NCI-H82 treated with DMSO at 0.1 percent for 48 hours (cell line): ENCODE measurements at regions not wholly inside any gene's neighbourhood (a gene's known extent, or its start where the extent isn't known, plus 50 kb on each side); places are given as distances from the start of the nearest gene placed in this dataset.

Experiments
- DNase-seq: peaks from one replicate; lab custom pipeline; 2025; ENCODE audit not compliant: unreplicated experiment; lab: John Stamatoyannopoulos, UW

DNA sequence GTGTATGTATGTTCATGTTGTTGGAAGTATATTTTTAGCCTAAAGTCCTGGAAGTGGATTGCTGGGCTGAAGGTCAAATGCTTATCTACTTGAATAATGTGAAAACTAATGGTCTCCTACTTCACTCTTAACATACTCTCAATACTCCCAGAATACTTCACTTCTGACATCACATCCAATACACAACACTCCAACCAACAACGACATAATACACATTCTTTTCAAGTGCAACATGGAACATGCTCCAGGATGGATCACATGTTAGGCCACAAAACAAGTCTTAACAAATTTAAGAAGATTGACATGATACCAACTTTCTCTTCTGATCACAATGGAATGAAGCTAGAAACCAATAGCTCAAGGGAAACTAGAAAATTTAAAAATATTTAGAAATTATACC, 126.9 kb upstream of the ADCY1 start:
- no peak for DNase-seq

- no peak for DNase-seq
Measured at GRCh38 chr7:45450571-45451204, 123.5 kb upstream of the ADCY1 start.

GRCh38 chr7:45451342-45452035, 122.7 kb upstream of the ADCY1 start:
- no peak for DNase-seq

- no peak for DNase-seq
Measured at GRCh38 chr7:45454771-45455170, 119.4 kb upstream of the ADCY1 start.

DNA sequence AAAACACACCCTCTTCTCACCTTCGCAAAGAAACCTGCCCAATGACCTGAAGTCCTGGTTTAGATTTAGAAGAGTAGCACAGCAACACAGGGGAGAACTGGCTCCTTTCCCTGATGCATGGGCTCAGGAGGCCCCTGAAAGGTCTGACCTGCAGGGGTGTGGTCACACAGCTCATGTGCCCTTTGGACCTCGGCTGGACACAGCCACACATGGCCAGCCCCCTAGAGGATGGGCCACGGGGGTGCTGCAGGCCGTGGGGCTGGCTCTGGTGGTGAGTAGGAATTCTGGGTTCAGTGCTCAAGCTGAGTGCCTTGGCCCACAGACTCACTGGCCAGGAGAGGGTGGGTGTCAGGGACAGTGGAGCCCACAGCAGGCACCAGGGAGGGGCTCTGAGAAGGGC, 118.5 kb upstream of the ADCY1 start:
- no peak for DNase-seq

DNA sequence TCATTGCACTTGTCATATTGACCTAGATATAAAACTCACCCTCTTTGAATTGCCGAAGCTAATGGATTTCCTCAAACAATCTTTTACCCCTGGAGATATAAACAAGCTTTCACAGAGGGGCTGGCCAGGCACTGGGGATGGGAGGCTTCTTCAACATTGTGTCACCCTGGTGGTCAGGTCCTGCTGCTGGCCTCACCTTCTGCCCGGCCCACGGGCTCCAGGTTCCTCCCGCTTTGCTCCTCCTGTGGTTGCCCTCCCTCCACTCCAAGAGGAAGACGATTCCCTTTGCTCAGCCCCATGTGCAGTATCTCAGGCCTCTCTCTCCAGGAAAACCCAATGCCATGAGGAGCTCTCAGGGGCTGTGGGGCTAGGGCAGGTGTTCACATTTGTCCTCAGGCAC, 118.1 kb upstream of the ADCY1 start:
- no peak for DNase-seq

GRCh38 chr7:45456747-45457524, 117.2 kb upstream of the ADCY1 start:
- DNase-seq: no peak

- no peak for DNase-seq
Measured at GRCh38 chr7:45457591-45457990, 116.6 kb upstream of the ADCY1 start.

GRCh38 chr7:45459476-45459875, 114.7 kb upstream of the ADCY1 start:
- no peak for DNase-seq

DNA sequence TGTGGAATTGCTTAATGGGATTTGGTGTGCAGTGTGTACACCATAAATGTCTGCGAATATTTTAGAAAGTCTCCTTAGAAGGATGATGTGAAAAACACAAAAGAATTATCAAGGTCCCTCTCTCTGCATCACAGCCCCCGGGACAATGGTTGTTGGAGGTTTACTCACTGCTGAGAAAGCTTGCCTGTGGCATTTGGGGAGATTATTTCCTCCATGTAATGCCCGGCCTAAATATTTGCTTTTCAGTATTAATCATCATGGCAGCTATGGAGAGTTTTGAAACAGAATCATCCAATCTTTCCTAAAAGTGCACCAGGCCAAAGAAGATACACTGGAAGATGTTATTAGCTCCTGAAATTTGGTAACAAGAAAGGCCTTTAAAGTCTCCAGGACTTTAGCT, 113.8 kb upstream of the ADCY1 start:
- no peak for DNase-seq

- no peak for DNase-seq
Measured at GRCh38 chr7:45461026-45461425, 113.1 kb upstream of the ADCY1 start.

- DNase-seq: no peak
Measured at GRCh38 chr7:45469103-45469502, 105.1 kb upstream of the ADCY1 start.

- DNase-seq: no peak
Measured at GRCh38 chr7:45470031-45470430, 104.1 kb upstream of the ADCY1 start.

DNA sequence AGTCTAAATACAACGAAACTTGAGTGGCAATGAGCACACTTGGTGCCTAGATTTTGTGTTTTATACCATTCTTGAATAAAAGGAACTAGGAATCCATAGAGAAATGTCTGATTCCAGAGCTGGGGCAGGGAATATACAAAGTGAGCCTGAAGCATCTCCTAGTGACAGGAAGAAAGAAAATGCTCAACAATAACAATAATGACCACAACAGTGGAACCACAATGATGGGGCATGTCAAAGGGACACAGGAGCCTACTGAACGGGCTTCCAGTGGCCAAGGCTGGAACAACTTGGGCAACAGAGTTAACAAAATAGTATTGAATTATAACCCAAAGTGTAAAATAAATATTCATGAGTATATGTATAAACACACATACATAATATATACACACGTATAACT, 94.4 kb upstream of the ADCY1 start:
- DNase-seq: no peak

GRCh38 chr7:45482451-45482850, 91.7 kb upstream of the ADCY1 start:
- no peak for DNase-seq

GRCh38 chr7:45484094-45484493, 90.1 kb upstream of the ADCY1 start:
- DNase-seq: no peak

- no peak for DNase-seq
Measured at GRCh38 chr7:45486575-45486974, 87.6 kb upstream of the ADCY1 start.

DNA sequence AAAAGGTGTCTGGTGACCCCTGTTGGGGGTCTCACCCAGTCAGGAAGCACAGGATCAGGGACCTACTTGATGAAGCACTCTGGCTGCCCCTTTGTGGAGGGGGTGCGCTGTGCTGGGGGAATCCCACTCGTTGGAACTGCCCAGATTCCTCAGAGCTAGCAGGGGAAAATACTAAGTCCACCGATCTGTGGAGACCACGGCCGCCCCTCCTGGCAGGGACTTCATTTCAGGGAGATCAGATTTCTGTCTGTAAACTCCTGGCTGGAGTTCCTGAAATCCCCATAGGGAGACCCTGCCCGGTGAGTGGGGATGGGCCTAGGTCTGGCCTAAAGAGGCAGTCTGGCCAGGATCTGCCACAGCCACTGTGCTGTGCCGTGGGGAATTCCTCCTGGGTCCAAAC, 79.3 kb upstream of the ADCY1 start:
- no peak for DNase-seq

- no peak for DNase-seq
Measured at GRCh38 chr7:45495618-45496017, 78.5 kb upstream of the ADCY1 start.

- no peak for DNase-seq
Measured at GRCh38 chr7:45500257-45500656, 73.9 kb upstream of the ADCY1 start.

- DNase-seq: no peak
Measured at GRCh38 chr7:45501791-45502190, 72.4 kb upstream of the ADCY1 start.

DNA sequence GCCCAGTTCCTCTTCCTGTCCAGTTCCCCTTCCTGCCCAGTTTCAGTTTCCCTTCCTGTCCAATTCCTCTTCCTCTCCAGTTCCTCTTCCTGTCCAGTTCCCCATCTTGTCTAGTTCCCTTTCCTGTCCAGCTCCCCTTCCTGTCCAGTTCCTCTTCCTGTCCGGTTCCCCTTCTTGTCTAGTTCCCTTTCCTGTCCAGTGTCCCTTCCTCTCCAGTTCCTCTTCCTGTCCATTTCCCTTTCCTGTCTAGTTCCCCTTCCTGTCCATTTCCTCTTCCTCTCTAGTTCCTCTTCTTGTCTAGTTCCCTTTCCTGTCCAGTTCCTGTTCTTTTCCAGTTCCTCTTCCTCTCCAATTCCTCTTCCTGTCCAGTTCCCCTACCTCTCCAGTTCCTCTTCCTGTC, 68.1 kb upstream of the ADCY1 start:
- DNase-seq: no peak
